KG1 (cell line): ENCODE measurements at regions not wholly inside any gene's neighbourhood (a gene's known extent, or its start where the extent isn't known, plus 50 kb on each side); places are given as distances from the start of the nearest gene placed in this dataset.

Experiments used
- DNase-seq: peaks from one replicate; lab custom pipeline; 2025; lab: John Stamatoyannopoulos, UW

GRCh38 chr3:166205158-166205557, 367.9 kb upstream of the BCHE start:
- no peak for DNase-seq

GRCh38 chr3:166201476-166201875, 364.3 kb upstream of the BCHE start:
- DNase-seq: no peak

GRCh38 chr3:166199491-166199890, 362.3 kb upstream of the BCHE start:
- no peak for DNase-seq

GRCh38 chr3:166195808-166196207, 358.6 kb upstream of the BCHE start:
- DNase-seq: no peak

GRCh38 chr3:166191411-166191810, 354.2 kb upstream of the BCHE start:
- DNase-seq: no peak

- DNase-seq: no peak
Measured at GRCh38 chr3:166190360-166190759, 353.1 kb upstream of the BCHE start.

- no peak for DNase-seq
Measured at GRCh38 chr3:166187237-166187636, 350.0 kb upstream of the BCHE start.

GRCh38 chr3:166186003-166186402, 348.8 kb upstream of the BCHE start:
- no peak for DNase-seq

- DNase-seq: no peak
Measured at GRCh38 chr3:166177130-166177529, 339.9 kb upstream of the BCHE start.

- DNase-seq: no peak
Measured at GRCh38 chr3:166171695-166172094, 334.5 kb upstream of the BCHE start.

GRCh38 chr3:166169681-166170080, 332.5 kb upstream of the BCHE start:
- DNase-seq: no peak

- DNase-seq: no peak
Measured at GRCh38 chr3:166127969-166128368, 290.7 kb upstream of the BCHE start.

GRCh38 chr3:166125179-166125578, 288.0 kb upstream of the BCHE start:
- no peak for DNase-seq

- DNase-seq: no peak
Measured at GRCh38 chr3:166123576-166123975, 286.4 kb upstream of the BCHE start.

- DNase-seq: no peak
Measured at GRCh38 chr3:166123088-166123487, 285.9 kb upstream of the BCHE start.

- no peak for DNase-seq
Measured at GRCh38 chr3:166118049-166118448, 280.8 kb upstream of the BCHE start.

GRCh38 chr3:166114448-166114847, 277.2 kb upstream of the BCHE start:
- no peak for DNase-seq

- no peak for DNase-seq
Measured at GRCh38 chr3:166111562-166111961, 274.3 kb upstream of the BCHE start.

- no peak for DNase-seq
Measured at GRCh38 chr3:166110102-166110501, 272.9 kb upstream of the BCHE start.

GRCh38 chr3:166104938-166105337, 267.7 kb upstream of the BCHE start:
- DNase-seq: no peak

GRCh38 chr3:166100730-166101129, 263.5 kb upstream of the BCHE start:
- DNase-seq: no peak

GRCh38 chr3:166089575-166089974, 252.4 kb upstream of the BCHE start:
- no peak for DNase-seq

- no peak for DNase-seq
Measured at GRCh38 chr3:166085164-166085856, 248.1 kb upstream of the BCHE start.

GRCh38 chr3:166080096-166080495, 242.9 kb upstream of the BCHE start:
- DNase-seq: no peak
